ENCODE measurements at regions not wholly inside any gene's neighbourhood (a gene's known extent, or its start where the extent isn't known, plus 50 kb on each side); places are given as distances from the start of the nearest gene placed in this dataset.
"Not testable (repeated sequence)": the region's sequence is repeated elsewhere in the genome, so short reads cannot be mapped to it uniquely, and the experiment has no call there.

GRCh38 chr14:104307246-104307626 is 168.8 kb downstream of the KIF26A start:
- DNase-seq: no peak

DNA sequence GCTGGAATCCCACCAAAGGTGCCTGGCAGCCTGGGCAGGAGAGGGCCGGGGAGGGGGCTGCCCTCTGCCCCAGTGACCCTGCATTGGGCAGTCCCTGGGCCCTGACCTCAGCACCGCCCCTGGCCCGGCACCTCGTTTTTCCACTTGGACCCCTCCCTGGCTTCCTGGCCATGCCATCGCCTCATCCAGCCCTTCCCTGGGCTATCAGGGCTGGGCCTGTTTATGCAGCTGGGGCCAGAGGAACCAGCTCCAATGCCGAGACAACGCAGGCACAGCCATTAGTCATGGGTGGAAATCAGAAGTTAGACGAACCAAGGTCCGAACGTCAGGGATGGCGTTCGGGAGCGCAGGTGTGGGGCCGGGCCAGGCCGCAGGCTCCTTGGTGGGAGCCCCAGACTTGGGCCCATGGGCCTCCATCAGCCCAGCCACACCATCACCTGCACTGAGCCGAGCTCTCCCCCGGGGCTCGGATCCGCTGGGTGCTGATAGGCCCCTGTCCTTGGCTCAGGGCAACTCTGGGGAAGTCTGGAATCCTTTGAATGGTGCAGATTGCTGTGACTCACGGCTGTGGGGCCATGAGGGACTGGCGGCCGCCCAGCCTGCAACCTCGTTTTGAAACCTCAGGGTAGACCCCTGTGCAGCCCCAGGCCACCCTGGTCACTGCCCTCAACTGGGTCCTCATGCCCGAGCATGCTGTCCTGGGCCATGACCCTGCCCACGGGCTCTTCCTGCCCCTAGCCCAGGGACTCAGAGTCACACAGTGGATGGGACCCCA is 169.4 kb downstream of the KIF26A start:
- DNase-seq: no peak

GRCh38 chr14:104308534-104308933 is 170.1 kb downstream of the KIF26A start:
- DNase-seq: not testable (repeated sequence)

GRCh38 chr14:104309657-104310369 is 171.4 kb downstream of the KIF26A start:
- no peak for DNase-seq

DNA sequence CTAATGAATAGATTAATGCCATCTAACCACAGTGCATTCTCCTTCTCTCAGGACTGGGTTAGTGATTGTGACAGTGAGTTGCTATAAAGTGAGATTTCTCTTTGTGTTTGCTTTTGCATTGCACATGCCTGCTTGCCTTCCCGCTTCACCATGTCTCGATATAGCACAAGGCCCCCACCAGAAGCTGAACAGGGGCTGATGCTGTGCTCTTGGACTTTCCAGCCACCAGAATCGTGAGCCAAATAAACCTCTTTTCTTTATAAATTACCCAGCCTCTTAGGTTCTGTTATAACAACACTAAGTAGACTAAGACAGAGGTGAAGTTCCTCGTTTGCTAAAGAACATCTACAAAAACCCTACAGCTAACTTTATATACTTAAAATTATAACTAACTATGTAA is 173.0 kb downstream of the KIF26A start:
- DNase-seq: no peak

DNA sequence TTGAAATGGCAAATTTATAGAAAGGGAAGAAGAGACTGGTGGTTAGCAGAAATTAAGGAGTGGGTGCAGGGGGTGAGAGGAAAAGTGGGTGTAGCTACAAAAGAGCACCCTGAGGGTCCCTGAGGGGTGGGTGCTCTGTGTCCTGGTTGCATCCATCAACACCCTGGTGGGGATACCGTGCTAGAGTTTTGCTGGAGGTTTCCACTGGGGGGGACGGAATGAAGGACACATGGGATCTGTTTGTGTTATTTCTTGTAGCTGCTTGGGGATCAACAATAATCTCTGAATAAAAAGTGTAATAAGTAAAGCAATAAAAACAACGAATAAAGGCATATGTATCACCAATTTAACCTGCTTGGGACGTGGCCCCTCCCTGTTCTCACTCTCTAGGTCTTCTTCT is 175.3 kb downstream of the KIF26A start:
- no peak for DNase-seq

- no peak for DNase-seq
Measured at GRCh38 chr14:104314251-104314941, 176.0 kb downstream of the KIF26A start.

- no peak for DNase-seq
Measured at GRCh38 chr14:104315169-104315568, 176.8 kb downstream of the KIF26A start.

GRCh38 chr14:104315625-104316024 is 177.2 kb downstream of the KIF26A start:
- DNase-seq: no peak

- DNase-seq: no peak
Measured at GRCh38 chr14:104316121-104316722, 177.8 kb downstream of the KIF26A start.

DNA sequence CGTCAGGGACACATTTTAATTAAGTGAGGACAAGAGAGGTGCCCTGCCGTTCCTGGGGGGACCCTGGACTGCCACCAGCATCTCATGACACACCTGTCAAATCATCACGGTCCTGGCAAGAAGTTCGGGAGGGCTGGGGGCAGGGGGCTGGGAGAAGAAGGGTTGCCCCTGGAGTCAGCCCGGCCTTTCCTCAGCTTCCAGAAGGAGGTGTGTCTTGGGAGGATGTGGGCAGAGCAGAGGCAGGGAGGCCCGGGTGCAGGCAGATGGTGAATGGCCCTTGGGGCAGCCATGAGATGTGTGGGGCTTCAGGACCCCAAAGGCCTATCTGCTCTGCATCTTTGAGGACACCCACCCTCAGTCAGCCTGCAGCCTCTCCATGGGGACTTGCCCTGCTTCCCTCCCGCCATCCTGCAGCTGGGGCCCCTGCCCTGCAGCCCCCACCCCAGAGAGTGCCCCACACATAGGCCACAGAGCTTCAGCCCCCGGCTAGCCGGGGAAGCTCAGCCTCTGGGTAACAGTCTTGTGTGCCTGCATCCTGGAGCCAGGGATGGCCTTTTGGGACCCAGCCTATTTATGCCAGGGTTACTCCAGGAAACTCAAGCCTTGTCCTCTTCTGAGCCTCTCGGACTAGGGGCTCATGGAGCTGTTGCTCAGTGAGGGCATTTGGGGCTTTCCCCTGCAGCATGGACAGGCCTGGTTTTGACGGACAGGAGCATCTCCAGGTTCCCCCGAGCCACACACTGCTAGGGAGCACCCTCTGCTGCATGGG is 178.5 kb downstream of the KIF26A start:
- no peak for DNase-seq

- no peak for DNase-seq
Measured at GRCh38 chr14:104317492-104317805, 179.1 kb downstream of the KIF26A start.

- no peak for DNase-seq
Measured at GRCh38 chr14:104317975-104318557, 179.7 kb downstream of the KIF26A start.

DNA sequence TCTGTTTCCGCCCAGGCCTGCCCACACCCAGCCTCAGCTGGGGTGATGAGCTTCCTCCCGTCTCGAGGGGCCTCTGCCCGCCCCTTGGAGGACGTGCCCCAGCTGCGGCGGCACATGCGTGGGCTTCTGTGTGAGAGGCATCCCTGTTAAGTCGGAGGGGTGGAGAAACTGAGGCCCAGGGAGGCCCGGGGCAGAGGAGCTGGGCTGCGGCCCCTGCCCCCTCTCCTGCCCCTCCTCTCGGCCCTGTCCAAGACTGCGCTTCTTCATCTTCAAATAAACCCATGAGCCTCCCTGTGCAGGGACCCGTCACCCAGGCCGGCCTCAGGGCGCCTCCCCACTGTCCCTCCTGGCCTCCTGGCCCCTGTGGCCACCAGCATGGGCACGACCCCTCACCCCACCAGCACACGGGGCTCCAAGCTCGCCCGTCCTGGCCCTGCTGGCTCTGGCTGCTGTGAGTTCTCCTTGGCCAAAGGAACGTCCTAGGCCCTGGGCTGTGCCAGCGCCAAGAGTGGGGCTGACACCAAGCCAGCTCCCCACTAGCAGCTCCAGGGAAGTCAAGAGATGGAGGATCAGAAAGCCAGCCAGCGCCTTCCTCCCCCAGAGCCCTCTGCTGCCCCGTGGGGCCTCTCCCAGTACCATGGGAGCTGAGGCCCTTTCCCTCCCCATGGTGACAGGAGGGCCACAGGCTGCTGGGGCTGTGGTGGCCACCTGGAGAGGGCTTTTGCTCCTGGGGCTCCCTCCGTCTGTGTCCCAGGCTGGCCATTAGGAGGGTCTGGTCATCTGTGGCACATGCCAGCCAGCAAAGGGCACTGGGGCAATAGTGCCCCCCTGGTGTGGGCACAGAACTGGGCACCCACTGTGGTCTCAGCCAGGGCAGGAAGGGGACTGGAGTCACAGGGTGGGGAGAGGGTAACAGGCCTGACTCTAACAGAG is 180.4 kb downstream of the KIF26A start:
- DNase-seq: no peak

DNA sequence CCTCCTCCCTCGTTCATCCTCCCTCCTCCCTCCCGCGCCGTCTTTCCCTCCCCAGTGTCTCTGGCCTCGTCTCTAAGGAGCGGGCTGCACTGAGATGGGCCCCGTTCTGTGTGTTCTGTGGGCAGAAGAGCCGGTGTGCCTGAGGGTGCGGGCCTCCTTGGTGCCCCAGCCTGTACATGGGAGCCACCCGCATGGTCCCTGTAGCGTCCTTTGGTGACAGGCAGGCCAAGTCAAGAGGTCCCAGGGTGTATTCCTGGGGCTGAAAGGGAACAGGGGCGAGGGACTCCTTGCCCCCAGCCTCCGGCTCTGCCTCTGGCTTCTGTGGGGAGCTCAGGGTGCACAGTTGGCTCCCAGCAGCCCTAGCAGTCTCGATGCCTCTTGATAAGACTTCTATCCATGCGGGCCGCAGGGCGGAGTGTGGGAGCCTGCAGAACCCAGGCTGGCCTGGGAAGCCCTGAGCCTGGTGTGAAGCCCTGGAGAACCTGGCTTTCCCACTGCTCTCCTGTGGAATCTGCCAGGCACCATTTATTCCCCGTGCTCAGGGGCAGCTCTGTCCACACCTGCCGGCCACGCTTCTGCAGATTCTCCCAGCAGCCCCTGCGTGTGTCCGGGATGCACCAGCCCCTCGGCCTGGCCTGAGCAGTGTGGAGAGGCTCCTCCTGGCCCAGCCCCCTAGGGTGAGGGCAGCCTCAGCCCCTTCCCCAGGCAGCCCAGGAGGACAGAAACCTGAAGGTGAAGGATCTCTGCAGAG is 181.3 kb downstream of the KIF26A start:
- no peak for DNase-seq

DNA sequence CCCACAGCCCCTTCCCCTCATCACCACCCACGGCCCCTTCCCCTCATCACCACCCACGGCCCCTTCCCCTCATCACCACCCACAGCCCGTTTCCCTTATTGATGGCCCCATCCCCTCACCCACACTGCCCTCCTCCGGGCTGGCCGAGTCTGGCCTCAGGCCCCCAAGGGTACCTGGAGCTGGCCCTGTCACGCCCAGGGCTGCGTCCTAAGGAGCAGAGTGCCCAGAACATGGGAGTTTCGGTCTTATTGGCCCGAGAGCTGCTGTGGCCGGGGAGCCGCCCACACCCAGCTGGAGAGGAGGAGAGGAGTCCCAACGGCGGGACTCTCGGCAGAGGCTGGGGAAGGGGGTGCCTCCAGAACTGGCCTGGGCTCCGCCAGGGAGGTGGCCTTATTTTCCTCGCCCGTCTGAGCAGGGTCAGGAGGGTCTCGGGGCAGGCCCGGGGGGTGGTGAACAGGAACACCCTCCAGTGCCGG is 182.3 kb downstream of the KIF26A start:
- no peak for DNase-seq

DNA sequence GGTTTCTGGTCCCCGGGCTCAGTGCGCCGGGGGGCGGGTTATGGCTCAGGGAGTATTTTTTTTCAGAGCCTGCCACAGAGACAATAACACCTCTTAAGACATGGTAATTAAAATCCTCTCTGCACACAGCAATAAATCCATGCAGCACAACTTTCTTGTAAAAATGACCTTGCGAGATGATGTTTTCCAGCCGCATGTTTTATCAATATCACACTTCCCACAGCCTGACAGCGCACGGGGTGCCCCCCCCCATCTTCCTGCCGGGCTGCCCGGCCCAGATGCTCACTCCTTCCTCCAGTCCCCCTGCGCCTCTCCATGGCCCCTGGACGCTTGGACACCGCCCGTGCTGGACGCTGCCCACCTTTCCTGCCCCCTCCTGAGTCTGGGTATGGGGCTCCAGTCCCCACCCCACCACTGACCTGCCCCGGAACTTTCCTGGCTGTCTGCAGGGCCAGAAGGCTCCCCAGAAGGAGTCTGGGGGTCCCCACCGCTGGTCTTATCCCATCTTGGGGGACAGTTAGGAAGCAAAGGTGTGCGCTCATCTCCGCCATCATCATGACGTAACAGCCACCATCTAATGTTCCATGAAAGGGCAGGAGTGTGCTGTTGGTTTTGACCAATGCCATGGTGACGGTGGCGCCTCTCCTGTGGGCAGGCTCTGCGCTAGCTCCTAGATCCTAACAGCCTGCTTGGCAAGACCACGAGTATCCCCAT is 182.9 kb downstream of the KIF26A start:
- no peak for DNase-seq

DNA sequence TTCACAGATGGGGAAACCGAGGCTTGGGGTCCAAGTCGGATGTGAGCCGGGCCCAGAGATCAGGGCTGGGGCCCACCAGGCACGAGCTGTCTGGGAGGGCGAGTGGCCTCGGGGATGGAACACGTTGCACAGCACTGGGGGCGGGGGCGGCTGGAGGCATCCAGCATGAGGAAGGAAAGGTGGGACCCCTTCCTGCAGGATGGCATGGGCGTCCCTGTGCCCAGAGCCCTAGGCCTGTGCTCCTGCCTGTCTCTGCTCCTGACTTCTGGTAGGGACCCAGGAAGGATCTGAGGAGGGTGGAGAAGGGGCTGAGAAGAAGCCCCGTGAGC is 183.4 kb downstream of the KIF26A start:
- DNase-seq: no peak

- DNase-seq: no peak
Measured at GRCh38 chr14:104322531-104323366, 184.4 kb downstream of the KIF26A start.

All from activated CD4-positive, alpha-beta T cell treated with anti-CD3 and anti-CD28 coated beads, Interleukin-2, amount 50 U/mL, for 4 hours (primary cell).